Epithelial cell of esophagus (primary cell): ENCODE measurements at regions not wholly inside any gene's neighbourhood (a gene's known extent, or its start where the extent isn't known, plus 50 kb on each side); places are given as distances from the start of the nearest gene placed in this dataset.
"Not testable (repeated sequence)": the region's sequence is repeated elsewhere in the genome, so short reads cannot be mapped to it uniquely, and the experiment has no call there.

Source experiments
- DNase-seq: peaks from one replicate; pipeline ENCODE4 v3.0.0; 2010; ENCODE audit warnings: low read depth
- H3K4me3 ChIP-seq: 2 replicates; pipeline ENCODE4 v1.5.1; 2011; ENCODE audit warnings: mild to moderate bottlenecking, low read length, control low read depth
- CTCF ChIP-seq: IDR thresholded peaks from 2 replicates; pipeline ENCODE4 v1.5.1; 2011; ENCODE audit warnings: low read depth, mild to moderate bottlenecking, low read length, control low read depth, inconsistent platforms; ENCODE audit not compliant: insufficient read depth; ENCODE audit errors: missing control alignments

DNA sequence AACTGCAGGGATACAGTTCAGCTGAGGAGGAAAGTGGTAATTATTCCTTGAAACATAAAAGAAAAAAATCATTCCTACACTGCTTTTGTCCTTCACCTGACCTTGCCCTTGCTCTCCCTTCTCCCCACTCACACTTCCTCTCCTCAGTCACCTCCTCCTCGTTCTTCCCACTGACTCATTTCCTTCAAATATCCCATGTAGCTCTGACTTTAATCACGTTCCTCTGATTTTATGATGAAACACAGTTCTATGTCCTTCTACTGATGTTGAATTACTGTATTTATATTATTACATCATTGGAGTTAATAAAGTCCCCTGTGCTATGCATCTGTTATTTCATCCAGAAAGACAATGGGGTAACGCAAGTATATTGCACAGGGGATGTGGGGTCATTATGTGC, 575.6 kb downstream of the POM121L12 start:
- TF ChIP-seq CTCF = no peak
- H3K4me3 ChIP-seq = no peak overlapping the region
- peak; percentile 45 for DNase-seq

DNA sequence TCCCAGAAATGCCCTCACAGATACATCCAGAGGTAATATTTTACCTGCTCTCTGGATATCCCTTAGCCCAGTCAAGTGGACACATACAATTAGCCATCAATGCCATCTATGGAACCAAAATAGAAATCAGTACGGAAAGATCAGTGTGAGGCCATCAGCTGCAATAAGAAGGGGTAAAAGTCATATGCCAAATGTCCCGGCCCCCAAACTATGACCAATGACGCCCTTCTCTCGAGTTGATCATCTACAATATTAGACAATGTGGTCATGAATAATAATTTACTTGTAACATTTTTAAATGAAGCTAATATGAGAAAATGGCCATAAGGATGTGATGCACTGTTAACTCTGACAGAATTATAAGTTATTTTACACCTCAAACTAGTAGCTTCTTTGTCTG, 588.9 kb downstream of the POM121L12 start:
- no peak overlapping the region for H3K4me3 ChIP-seq
- DNase-seq = no peak
- TF ChIP-seq CTCF = no peak

DNA sequence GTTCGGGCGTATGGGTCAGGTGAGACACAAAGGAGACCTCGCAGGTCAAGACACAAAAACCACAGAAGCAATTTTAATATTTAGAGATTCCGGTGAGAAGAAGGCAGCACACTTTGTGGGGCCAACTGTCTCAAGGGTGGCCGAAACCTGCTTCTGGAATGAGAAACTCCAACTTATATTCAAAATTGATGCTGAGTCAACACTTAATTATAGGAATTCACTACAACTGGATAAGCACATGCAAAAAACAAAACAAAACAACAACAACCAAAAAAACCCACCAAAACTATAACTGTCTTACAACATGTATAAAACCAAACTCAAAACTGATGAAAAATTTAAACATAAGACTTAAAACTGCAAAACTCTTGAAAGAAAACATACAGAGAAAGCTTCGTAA, 593.3 kb downstream of the POM121L12 start:
- DNase-seq = no peak
- no peak overlapping the region for H3K4me3 ChIP-seq
- no peak for TF ChIP-seq CTCF

DNA sequence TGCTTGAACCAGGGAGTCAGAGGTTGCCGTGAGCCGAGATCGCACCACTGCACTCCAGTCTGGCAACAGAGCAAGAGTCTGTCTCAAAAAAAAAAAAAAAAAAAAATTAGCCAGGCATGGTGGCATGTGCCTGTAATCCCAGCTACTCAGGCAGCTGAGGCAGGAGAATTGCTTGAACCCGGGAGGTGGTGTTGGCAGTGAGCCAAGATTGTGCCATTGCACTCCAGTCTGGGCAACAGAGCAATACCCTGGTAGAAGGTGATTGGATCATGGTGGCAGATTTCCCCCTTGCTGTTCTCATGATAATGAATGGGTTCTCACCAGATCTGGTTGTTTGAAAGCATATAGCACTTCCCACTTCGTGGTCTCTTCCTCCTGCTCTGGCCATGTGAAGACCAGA, 599.8 kb downstream of the POM121L12 start:
- H3K4me3 ChIP-seq, DNase-seq: not testable (repeated sequence)

DNA sequence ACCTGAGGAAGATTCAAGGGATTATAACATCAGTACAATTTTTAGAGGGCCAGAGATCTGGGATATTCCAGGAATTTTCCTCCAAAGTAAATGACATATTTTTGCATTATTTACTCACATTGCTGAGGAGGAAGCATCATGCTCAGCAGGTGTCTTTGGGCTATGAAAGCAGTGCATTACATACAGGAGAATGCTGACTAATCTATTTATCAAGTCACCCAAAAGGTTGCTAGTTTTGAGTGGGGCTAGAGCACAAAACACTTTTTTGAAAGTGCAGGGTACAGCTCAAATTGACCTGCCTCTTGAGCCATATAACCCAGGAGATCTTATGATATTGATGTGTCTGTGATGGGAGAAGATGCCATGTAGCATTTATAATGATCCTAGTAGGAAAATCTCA, 603.1 kb downstream of the POM121L12 start:
- no peak for TF ChIP-seq CTCF
- no peak overlapping the region for H3K4me3 ChIP-seq
- DNase-seq = no peak

- no peak for DNase-seq
- TF ChIP-seq CTCF = no peak
- no peak overlapping the region for H3K4me3 ChIP-seq
Measured at GRCh38 chr7:53641091-53641490, 605.7 kb downstream of the POM121L12 start.

GRCh38 chr7:53642361-53642760, 606.9 kb downstream of the POM121L12 start:
- DNase-seq = no peak
- no peak overlapping the region for H3K4me3 ChIP-seq
- TF ChIP-seq CTCF = no peak

DNA sequence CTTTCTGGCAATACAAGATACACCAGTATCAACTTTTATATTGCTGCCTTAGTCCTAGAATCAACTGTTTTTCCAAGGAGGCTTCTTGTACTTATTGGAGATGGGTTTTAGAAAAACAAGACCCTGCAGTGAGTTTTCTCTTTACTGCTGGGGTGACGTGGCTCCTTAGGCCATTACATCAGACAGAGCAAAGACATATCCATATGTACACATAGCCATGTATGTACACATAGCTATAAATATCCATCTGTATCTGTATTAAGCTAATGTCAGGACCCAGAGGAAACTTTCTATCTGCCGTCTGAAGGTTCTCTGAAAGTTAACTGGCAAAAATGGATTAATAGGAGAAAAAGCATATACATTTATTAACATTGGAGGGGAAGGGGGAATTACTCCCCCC, 607.4 kb downstream of the POM121L12 start:
- H3K4me3 ChIP-seq = no peak overlapping the region
- no peak for DNase-seq
- no peak for TF ChIP-seq CTCF
